Endometrium (tissue), 2 donors: ENCODE measurements at regions not wholly inside any gene's neighbourhood (a gene's known extent, or its start where the extent isn't known, plus 50 kb on each side); places are given as distances from the start of the nearest gene placed in this dataset.

Source experiments
- FAIRE-seq: peaks from 2 replicates; lab custom pipeline; 2012; peaks lifted over from hg19 to GRCh38; lab: Jason Lieb, UNC
- donor health status: control.
- donor health status: control.

- FAIRE-seq, result no peak
These were observed 50.7 kb upstream of the OR4E1 start for GRCh38 chr14:21724090-21724973.

GRCh38 chr14:21723431-21724045 is 49.9 kb upstream of the OR4E1 start:
- no peak for FAIRE-seq
